ENCODE measurements at regions not wholly inside any gene's neighbourhood (a gene's known extent, or its start where the extent isn't known, plus 50 kb on each side); places are given as distances from the start of the nearest gene placed in this dataset.

- TF ChIP-seq POLR2AphosphoS5 (IDR thresholded peaks at IDR 0.05; ENCODE audit: low read depth) (no peak), EZH2phosphoT487 (IDR thresholded peaks at IDR 0.05; ENCODE audit: unreplicated experiment) (no peak), CTCF (conservative IDR thresholded peaks at IDR 0.05; ENCODE audit: low read depth in 2 of 2) (no peak), EZH2 (IDR thresholded peaks at IDR 0.05; ENCODE audit: low read depth, unreplicated experiment) (no peak), ZNF114 (CRISPR knock-in tag; IDR thresholded peaks at IDR 0.05) (no peak), REST (IDR thresholded peaks at IDR 0.05; ENCODE audit: unreplicated experiment) (no peak), CREB1 (CRISPR knock-in tag; IDR thresholded peaks at IDR 0.05; ENCODE audit: low read depth) (no peak), JUNB (IDR thresholded peaks at IDR 0.05; ENCODE audit: unreplicated experiment) (no peak), STAT1 (IDR thresholded peaks at IDR 0.05; ENCODE audit: unreplicated experiment) (no peak)
Observed at GRCh38 chr5:74332006-74332405, 308.5 kb downstream of the ENC1 start.

All from GM23338 (cell line).